RCC 7860 (cell line): ENCODE measurements at regions not wholly inside any gene's neighbourhood (a gene's known extent, or its start where the extent isn't known, plus 50 kb on each side); places are given as distances from the start of the nearest gene placed in this dataset.

Source experiments
- DNase-seq: peaks from one replicate; pipeline ENCODE4 v3.0.0-alpha.2; 2015; ENCODE audit warnings: low spot score
- FAIRE-seq: peaks from 2 replicates; lab custom pipeline; 2012; peaks lifted over from hg19 to GRCh38; lab: Jason Lieb, UNC

DNA sequence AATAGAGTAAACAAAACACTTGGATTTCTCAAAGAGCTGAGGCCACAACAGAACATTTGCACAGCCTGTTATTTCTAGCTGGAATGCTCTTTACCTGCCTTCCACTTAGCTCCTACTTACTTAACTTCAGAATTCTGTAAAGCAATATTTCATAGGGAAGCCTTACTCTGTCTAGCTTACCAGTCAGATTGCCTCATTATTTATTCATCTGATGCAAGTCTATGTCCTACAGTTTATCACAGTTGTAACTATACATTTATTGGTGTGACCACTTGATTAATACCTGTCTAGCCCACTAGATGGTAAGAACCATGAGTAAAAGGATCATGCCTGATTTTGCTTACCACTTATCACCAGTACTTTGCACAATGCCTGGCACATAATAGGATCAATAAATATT lies 56.1 kb upstream of the ME3 start:
- DNase-seq, result no peak
- no peak for FAIRE-seq

DNA sequence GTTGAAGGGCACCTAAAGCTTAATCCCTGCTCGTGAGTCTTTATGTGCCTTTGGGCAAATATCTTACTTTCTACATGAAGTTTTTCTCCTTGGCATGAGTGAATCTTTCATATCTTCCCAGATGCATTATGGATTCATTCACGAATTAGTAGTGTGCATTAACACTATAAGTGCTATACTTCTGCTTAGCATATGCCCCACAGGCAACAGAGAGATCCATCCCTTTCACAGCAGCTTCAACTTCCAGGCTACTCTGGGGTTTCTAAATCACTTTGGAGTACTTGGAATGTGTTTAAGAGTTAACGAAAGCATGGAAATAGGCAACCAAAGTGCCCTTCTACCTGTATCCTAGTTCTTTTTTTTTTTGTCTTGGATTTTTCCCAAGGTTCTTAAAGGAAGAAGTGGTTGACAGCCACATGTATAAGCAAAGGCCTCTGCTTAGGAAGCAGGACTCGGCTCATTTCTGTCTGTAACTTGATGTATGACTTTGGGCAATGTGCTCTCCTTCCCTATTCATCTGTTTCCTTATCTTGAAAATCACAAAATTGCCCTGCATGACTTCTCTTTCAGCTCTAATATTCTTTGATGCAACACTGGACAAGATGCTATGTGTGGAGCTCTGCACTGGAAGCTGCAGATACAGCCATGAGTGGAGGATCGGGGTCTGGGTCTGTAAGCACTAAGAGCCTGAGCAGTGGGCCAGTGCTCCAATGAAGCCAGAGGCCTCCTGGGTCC lies 54.5 kb upstream of the ME3 start:
- no peak for DNase-seq
- no peak for FAIRE-seq

DNA sequence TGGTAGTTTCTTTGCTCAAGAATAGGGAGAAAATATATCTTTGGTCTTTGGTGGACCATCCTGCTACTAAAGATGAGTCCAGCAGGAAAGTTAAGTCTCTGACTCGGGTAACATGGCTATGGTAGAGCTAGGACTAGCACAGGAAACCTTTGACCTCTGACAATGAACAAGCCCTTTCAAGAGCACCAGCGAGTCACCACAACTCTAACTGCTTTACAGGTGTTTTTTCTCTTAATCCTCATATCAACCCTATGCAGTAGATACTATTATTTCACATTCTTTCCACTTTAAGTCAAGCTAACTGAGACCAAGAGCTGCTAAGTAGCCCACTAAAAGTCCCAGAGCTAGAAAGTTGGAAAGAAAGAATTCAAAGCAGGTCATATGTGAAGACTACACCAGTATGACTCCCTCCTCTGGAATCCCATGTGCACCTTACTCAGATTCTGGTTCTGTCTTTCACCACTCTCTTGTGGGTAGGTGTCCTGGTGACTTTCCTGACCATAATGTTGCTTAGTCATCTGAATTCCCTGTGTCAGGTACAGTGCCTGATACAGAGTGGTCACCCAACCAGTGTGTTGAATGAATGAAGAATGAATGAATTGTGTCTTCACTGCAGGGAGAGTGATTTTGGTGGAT lies 53.8 kb upstream of the ME3 start:
- DNase-seq (peak; percentile 98), FAIRE-seq (peak; percentile 95)

DNA sequence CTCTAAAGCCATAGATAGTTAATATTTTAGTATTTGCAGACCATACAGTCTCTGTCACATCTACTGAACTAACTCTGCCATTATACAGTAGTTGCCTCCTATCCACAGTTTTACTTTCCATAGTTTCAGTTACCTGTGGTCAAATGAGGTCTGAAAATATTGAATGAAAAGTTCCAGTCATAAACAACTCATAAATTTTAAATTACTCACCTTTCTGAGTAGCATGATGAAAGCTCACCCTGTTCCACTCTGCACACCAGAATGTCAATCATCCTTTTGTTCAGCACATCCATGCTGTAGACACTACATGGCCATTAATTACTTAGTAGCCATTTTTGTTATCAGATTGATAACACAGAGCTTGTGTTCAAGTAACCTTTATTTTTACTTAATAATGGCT lies 51.7 kb upstream of the ME3 start:
- FAIRE-seq (no peak), DNase-seq (no peak)

DNA sequence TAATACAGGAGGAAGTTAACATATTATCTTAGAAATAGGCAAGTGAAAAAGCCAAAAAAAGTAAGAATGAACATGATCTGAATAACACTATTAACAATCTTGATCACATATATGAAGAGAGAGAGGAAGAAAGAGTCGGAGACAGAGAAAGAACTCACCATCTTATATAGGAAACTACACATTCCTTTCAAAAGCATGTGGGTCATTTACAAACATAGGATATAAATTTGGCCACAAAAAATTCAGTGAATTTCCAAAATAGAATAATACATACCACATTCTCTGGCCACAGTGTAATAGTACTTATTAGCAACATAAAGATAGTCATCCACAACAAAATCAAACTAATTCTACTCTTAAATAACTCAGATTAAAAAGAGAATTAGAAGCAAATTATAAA lies 50.9 kb upstream of the ME3 start:
- DNase-seq (no peak), FAIRE-seq (no peak)

DNA sequence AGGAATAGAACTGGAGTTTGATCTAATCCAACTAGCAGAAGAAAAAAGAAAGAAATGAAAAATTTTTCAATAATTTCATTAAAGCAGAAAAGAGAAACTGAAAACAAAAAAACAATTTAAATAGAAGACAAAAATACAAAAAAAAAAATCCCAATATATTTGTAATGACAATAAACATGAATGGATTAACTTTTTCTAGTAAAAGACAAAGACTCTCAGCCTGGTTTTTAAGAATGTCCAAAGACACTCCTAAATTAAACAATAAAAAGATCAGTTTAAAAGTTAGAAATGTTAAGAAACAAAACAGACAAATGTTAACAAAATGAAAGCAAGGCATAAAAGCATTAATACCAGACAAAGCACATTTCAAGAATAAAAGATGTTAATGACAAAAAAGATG lies 50.3 kb upstream of the ME3 start:
- no peak for DNase-seq
- FAIRE-seq, result peak; percentile 22
